GM19452 (cell line): ENCODE measurements at regions not wholly inside any gene's neighbourhood (a gene's known extent, or its start where the extent isn't known, plus 50 kb on each side); places are given as distances from the start of the nearest gene placed in this dataset.

Experiments used
- ATAC-seq: cut with Tn5 transposase; IDR thresholded peaks from one replicate; pipeline ENCODE4 v1.9.1; 2021; ENCODE audit not compliant: unreplicated experiment

- no peak for ATAC-seq
These were observed 277.3 kb upstream of the SEMA3D start for GRCh38 chr7:85464042-85464651.

- no peak for ATAC-seq
These were observed 275.8 kb upstream of the SEMA3D start for GRCh38 chr7:85462671-85463070.

DNA sequence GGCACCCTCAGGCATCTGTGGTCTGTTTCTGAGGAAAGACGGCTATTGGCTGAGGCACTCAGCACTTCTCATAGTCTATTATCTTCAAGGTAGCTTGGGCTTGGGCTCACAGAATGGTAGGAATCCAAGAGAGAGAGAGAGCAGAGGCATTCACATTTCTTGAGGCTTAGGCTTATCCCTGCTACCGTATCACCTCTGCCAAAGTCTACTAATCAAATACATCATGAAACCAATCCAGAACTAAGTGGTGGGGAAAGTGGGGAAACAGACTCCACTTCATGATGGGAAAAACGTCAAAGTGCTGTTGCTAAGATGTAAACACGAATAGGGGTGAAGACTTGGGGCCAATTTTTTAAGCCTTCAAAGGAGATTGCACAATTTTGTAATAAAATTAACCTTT lies 271.1 kb upstream of the SEMA3D start:
- no peak for ATAC-seq

DNA sequence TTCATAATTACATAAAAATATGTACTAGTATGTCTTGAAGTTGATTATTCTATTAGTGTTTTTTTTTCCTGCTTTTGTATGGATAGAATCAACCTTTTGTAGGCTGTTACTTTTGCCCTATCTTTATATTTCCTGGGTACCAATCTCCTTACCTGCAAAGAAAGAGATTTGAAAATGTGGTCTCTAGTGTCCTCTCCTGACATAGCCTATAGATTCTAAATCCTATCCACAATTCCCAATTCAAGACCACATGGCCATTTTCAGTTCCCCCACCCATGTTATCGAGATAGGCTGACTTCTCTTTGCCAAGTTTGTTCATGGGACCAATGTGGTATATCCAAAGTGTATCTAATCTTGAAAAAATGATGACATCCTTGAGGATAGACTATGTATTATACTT lies 269.4 kb upstream of the SEMA3D start:
- no peak for ATAC-seq

- no peak for ATAC-seq
These were observed 268.0 kb upstream of the SEMA3D start for GRCh38 chr7:85454904-85455303.

GRCh38 chr7:85452674-85453073 lies 265.8 kb upstream of the SEMA3D start:
- no peak for ATAC-seq

DNA sequence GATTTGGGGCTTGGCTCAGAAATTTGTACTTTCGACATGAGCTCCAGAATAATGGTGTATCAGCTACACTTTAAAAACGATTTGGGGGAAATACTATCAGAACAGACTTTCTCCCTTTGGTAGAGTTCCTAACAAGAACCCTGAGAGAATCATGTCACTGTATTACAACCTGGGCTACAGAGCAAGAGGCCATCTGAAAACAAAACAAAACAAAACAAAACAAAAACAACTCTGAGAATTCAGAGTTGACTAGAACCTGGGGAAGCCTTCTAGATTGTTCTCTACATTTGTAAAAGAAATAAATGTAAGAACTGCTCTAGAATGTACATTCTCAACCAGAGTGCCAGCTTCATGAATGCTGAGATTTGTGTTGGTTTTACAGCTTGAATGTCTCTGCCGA lies 262.6 kb upstream of the SEMA3D start:
- ATAC-seq = no peak

- ATAC-seq = no peak
These were observed 260.1 kb upstream of the SEMA3D start for GRCh38 chr7:85447004-85447403.

GRCh38 chr7:85426487-85426960 lies 239.7 kb upstream of the SEMA3D start:
- no peak for ATAC-seq

DNA sequence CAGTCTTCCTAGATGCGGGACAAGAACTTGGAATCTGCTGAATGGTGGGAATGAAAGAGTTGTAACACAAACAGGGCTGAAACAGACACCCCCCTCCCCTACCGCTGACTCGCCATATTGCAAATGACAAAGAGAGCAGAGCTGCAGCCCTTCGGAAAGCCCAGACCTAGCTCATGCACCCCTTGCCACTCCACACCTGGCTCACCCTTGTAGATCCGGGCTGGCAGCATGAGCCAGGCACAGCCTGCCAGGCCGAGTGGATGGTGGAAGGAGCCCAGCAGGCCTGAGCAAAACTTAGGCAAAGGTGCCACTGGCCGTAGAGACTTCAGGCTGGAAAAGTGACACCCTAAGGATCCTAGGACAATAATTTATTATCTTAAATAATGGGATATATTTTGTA lies 237.4 kb upstream of the SEMA3D start:
- ATAC-seq = no peak

DNA sequence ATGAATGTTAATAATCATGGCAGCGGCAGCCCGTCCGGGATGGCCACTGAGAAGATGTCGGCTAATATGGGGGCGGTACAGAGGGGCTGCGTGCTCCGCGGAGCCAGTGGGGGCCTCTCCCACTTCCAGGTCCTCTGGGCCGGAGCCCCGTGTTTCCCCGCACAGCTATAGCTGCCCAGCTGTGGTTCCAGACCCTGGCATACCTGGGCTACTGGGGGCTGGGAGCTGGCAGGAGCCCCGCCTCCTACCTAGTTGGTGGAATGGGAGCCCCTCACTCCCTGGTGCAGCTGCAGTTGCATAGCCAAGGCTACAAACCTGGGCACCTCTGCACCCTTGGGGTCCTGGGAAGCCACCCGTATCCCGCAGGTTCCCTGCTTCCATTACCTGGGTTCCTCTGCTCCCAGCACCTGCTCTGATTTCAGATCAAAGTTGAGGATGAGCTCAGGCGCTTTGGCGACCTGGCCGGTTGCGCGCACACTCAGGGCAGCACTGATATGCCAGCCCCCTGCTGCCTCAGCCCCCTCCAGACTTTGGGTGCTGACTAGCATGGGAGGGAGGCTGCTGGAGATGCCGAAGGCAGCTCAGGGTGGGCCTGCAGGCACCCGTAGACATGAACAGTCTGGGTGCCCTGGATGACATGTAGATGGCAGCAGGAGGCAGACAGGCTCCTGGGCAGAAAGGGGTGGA lies 236.5 kb upstream of the SEMA3D start:
- ATAC-seq = no peak

- no peak for ATAC-seq
These were observed 228.9 kb upstream of the SEMA3D start for GRCh38 chr7:85415743-85416142.

- ATAC-seq = no peak
These were observed 226.9 kb upstream of the SEMA3D start for GRCh38 chr7:85413718-85414117.

DNA sequence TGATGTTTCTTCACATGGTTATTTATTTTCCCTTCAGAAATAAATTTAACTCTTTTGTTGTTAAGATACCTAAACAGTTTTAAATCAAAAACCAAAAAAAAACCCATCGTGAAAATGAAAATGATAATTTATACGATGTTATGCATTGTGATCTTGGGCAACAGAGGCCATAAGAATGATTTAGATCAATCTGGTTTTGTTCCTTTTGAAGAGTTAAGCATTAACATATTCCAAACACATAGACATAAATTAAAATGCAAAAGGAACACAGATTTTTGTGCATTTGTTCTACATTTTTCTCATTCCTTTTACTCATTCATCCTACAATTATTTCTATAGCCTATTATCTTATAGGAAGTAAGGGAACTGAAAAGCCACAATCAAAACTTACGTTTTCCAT lies 226.1 kb upstream of the SEMA3D start:
- no peak for ATAC-seq

GRCh38 chr7:85407391-85407790 lies 220.5 kb upstream of the SEMA3D start:
- ATAC-seq = no peak

GRCh38 chr7:85405016-85405902 lies 218.4 kb upstream of the SEMA3D start:
- no peak for ATAC-seq

GRCh38 chr7:85396676-85397075 lies 209.8 kb upstream of the SEMA3D start:
- no peak for ATAC-seq

DNA sequence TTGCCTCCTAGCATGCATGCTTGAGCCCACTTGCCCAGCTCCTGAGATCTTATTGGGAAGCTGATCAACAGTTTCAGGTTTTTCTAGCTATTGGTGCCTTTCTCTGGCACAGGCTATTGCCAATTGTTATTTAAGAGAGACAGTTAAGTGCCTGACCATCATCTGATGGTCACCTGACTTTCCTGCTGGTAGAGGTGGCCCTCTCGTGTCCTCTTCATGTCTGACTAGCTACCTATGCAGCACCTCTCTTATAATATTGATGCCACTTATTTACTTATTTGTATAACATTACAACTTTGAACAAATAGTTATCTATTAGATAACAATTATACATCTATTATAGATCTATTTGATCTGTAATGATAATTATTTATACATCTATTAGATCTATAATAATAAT lies 205.9 kb upstream of the SEMA3D start:
- no peak for ATAC-seq

GRCh38 chr7:85392326-85392725 lies 205.5 kb upstream of the SEMA3D start:
- no peak for ATAC-seq

DNA sequence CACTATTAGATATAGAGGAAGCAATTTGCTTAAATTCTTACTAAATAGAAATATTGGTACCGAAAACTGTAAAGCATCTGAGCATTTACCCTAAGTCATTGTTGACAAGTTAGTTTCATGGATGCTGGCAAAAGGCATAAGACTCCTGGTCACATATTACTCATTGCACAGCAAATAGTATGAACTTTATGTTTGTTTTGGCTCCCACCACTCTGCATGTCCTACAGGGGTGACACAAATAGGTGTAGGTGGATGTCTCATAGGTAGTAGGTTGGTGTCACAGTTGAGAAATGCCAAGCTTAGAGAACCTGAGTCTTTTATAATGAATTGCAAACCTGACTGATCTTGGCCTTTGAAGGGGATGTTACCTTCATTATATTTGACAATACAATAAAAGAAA lies 199.6 kb upstream of the SEMA3D start:
- ATAC-seq = no peak

DNA sequence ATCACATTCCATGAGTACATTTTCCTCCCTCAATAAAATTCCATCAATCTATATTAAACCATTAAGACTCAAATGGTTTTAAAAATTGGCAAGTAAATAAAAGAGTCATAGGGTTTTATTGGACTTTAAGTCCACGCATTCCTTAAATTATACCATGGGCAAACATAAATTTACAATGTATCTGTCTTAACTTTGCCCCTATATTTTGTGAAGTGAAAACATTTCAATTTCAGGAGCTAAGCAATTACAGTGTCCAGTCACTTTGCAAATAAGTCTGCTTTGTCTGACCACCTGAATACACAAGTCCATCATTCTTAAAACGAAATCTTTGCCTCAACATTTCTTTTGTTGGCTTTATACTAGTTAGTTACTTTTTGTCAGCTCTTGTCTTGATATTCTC lies 197.5 kb upstream of the SEMA3D start:
- no peak for ATAC-seq

- ATAC-seq = no peak
These were observed 194.4 kb upstream of the SEMA3D start for GRCh38 chr7:85381212-85381611.
